ENCODE measurements at regions not wholly inside any gene's neighbourhood (a gene's known extent, or its start where the extent isn't known, plus 50 kb on each side); places are given as distances from the start of the nearest gene placed in this dataset.

DNA sequence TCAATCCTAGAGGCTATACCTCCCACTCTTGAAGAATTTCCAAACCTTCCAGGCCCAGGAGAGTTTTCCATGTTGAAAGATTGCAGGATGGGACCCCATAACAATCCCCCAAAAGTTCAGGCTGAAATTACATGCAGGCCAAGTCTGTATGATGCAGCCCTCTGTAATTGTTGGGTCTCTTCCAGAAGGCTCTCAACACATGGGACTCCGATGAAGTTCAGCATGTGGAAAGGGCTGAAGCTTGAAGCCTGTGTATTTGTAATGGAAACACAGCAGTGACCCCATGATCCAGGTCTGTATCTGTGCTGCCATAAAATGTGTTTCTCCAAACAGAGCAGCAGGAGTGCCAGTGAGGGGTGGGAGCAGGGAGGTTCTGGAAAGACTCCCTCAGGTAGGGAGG is 202.5 kb upstream of the LYPLAL1 start:
- no peaks in the 10 kb centered on the region for H3K36me3 ChIP-seq
- no peak for TF ChIP-seq POLR2AphosphoS5 (IDR thresholded peaks at IDR 0.05)
- no peak for TF ChIP-seq POLR2A (IDR thresholded peaks at IDR 0.05)
- TF ChIP-seq, protein P1, sequence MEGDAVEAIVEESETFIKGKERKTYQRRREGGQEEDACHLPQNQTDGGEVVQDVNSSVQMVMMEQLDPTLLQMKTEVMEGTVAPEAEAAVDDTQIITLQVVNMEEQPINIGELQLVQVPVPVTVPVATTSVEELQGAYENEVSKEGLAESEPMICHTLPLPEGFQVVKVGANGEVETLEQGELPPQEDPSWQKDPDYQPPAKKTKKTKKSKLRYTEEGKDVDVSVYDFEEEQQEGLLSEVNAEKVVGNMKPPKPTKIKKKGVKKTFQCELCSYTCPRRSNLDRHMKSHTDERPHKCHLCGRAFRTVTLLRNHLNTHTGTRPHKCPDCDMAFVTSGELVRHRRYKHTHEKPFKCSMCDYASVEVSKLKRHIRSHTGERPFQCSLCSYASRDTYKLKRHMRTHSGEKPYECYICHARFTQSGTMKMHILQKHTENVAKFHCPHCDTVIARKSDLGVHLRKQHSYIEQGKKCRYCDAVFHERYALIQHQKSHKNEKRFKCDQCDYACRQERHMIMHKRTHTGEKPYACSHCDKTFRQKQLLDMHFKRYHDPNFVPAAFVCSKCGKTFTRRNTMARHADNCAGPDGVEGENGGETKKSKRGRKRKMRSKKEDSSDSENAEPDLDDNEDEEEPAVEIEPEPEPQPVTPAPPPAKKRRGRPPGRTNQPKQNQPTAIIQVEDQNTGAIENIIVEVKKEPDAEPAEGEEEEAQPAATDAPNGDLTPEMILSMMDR (IDR thresholded peaks at IDR 0.05), result no peak
- H3K9me3 ChIP-seq, result no peaks in the 10 kb centered on the region
- H3K27ac ChIP-seq, result no peak overlapping the region
- no peaks in the 10 kb centered on the region for H3K27me3 ChIP-seq (replicated peaks; ENCODE audit: insufficient read depth)
- no peaks in the 10 kb centered on the region for H3K4me1 ChIP-seq (replicated peaks)
- intact Hi-C loops (cut with DNase I), result no loop called here
- DNase-seq (ENCODE audit: low spot score), result no peak
- H3K4me3 ChIP-seq, result no peak overlapping the region
- 82% methylated on average over 1 of the region's 1 CpG for WGBS

DNA sequence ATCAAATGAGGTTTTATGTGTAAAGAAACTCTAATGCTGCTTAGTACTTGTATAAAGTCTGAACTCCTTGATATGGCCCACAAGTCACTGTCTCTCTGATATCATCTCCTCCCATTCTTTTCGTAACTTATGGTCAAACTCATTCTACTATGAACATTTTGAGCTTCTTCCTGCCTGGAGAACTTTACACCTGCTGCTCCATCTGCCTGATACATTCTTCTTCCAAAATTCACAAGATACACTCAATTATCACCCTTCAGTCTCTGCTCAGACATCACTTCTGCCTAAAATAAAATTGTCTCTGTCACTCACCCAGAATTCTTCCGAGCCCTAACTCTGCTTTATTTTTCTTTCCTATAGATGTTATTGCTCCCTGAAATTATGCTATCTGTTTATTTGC is 192.8 kb upstream of the LYPLAL1 start:
- no peaks in the 10 kb centered on the region for H3K9me3 ChIP-seq
- intact Hi-C loops (cut with DNase I), result no loop called here
- WGBS, result 95% methylated on average over 2 of the region's 2 CpGs
- no peaks in the 10 kb centered on the region for H3K27me3 ChIP-seq (replicated peaks; ENCODE audit: insufficient read depth)
- no peaks in the 10 kb centered on the region for H3K4me1 ChIP-seq (replicated peaks)
- TF ChIP-seq POLR2AphosphoS5 (IDR thresholded peaks at IDR 0.05), result no peak
- TF ChIP-seq, protein P1 (IDR thresholded peaks at IDR 0.05), result no peak
- no peak for TF ChIP-seq POLR2A (IDR thresholded peaks at IDR 0.05)
- H3K36me3 ChIP-seq, result no peaks in the 10 kb centered on the region
- H3K27ac ChIP-seq, result no peak overlapping the region
- no peak for DNase-seq (ENCODE audit: low spot score)
- no peak overlapping the region for H3K4me3 ChIP-seq

DNA sequence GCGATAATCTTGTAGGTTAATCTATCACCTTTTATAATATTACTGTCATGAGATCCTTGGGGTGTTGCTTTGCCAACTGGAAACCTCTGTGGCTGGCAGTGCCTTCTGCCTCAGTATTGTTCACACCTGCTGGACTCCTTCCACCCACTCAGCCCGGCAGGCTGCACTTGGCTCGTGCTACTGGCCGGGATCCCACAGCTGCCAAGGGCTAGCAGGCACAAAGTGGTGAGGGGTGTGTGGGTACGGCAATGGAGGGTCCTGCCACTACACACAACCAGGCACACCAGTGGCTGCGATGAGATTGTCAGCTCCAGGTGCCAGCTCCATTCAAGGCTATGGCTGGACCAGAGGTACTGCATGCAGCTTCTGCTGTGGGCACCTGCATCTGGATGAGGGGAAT is 191.2 kb upstream of the LYPLAL1 start:
- no peak overlapping the region for H3K4me3 ChIP-seq
- TF ChIP-seq, protein P1 (IDR thresholded peaks at IDR 0.05), result no peak
- TF ChIP-seq POLR2A (IDR thresholded peaks at IDR 0.05), result no peak
- no peak for TF ChIP-seq POLR2AphosphoS5 (IDR thresholded peaks at IDR 0.05)
- no peak overlapping the region for H3K27ac ChIP-seq
- DNase-seq (ENCODE audit: low spot score), result no peak
- WGBS, result 52% methylated on average over 6 of the region's 6 CpGs
- H3K36me3 ChIP-seq, result no peaks in the 10 kb centered on the region
- intact Hi-C loops (cut with DNase I), result no loop called here
- no peaks in the 10 kb centered on the region for H3K27me3 ChIP-seq (replicated peaks; ENCODE audit: insufficient read depth)
- H3K4me1 ChIP-seq (replicated peaks), result no peaks in the 10 kb centered on the region
- H3K9me3 ChIP-seq, result no peaks in the 10 kb centered on the region

DNA sequence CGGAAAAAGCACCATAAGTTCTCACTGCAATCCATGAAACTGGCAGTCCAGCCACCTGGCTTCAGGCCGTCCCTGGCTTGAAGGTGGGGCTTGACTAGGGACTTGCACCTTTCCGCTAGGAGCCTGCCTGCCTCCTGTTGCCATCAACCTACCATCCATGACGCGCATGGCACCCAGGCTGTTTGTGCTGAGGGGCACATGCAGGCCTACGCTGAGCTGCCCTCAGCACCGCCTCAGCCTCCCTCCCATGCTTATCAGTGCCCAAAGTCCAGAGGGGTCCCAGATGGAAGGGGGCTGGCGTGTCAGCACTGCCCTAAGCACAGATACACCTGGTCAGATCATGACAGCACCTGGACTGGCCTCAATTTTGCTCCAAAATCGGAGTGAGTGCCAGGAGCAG is 190.2 kb upstream of the LYPLAL1 start:
- Histone ChIP-seq H3K27me3 (replicated peaks; ENCODE audit: insufficient read depth) (no peaks in the 10 kb centered on the region), H3K4me1 (replicated peaks) (no peaks in the 10 kb centered on the region), H3K9me3 (no peaks in the 10 kb centered on the region), H3K4me3 (no peak overlapping the region), H3K27ac (no peak overlapping the region), H3K36me3 (no peaks in the 10 kb centered on the region)
- TF ChIP-seq, protein P1 (IDR thresholded peaks at IDR 0.05), result no peak
- TF ChIP-seq POLR2AphosphoS5 (IDR thresholded peaks at IDR 0.05) (no peak), POLR2A (IDR thresholded peaks at IDR 0.05) (no peak)
- WGBS, result 90% methylated on average over 8 of the region's 9 CpGs
- DNase-seq (ENCODE audit: low spot score), result no peak
- intact Hi-C loops (cut with DNase I), result no loop called here

DNA sequence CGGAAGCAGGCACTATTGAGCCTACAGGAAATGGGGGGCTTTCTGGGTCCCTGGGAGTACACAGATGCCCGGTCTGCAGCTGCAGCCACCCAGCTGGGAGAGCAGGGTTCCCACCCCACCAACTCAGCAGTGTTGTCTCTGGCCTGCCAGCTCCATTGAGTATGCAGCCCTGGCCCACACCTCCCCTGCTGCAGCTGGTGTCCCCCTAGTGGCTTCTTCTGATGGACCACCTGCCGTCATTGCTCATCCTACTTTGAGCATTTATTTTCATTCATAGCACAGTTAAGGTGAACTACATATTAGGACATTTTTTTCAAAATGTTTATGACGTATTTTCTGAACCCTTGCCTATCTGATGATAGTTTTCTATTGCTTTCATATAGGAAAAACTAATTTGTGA is 189.8 kb upstream of the LYPLAL1 start:
- Histone ChIP-seq H3K4me3 (no peak overlapping the region), H3K36me3 (no peaks in the 10 kb centered on the region), H3K27ac (no peak overlapping the region), H3K4me1 (replicated peaks) (no peaks in the 10 kb centered on the region), H3K27me3 (replicated peaks; ENCODE audit: insufficient read depth) (no peaks in the 10 kb centered on the region), H3K9me3 (no peaks in the 10 kb centered on the region)
- 92% methylated on average over 4 of the region's 4 CpGs for WGBS
- TF ChIP-seq, protein P1 (IDR thresholded peaks at IDR 0.05), result no peak
- TF ChIP-seq POLR2AphosphoS5 (IDR thresholded peaks at IDR 0.05) (no peak), POLR2A (IDR thresholded peaks at IDR 0.05) (no peak)
- intact Hi-C loops (cut with DNase I), result no loop called here
- no peak for DNase-seq (ENCODE audit: low spot score)
